H1 (cell line): ENCODE measurements at regions not wholly inside any gene's neighbourhood (a gene's known extent, or its start where the extent isn't known, plus 50 kb on each side); places are given as distances from the start of the nearest gene placed in this dataset.

Experiments
- CTCF ChIA-PET: fragments of 300-600 bp; sonication (Branson Sonifier 250); formaldehyde crosslinking; loops from one replicate; lab custom pipeline; 2021; ENCODE audit not compliant: partially characterized antibody; lab: Charles Lee
- POLR2A ChIA-PET: fragments of 300-600 bp; sonication (Branson Sonifier 250); formaldehyde crosslinking; loops from one replicate; lab custom pipeline; 2021; ENCODE audit warnings: inconsistent platforms; ENCODE audit not compliant: partially characterized antibody; lab: Charles Lee
- DNase-seq, 2 experiments: peaks; one replicate each; pipeline versions ENCODE4 v3.0.0 to v3.0.0-alpha.2; 2010 to 2022; ENCODE audit warnings: low spot score in 2 of 2, low read depth in 1 of 2, mixed read lengths in 1 of 2
- FAIRE-seq: peaks from 2 replicates; lab custom pipeline; 2011; peaks lifted over from hg19 to GRCh38; lab: Jason Lieb, UNC
- H2AFZ ChIP-seq: 2 replicates; pipeline ENCODE4 v1.8.1; 2012; ENCODE audit warnings: low read length, inconsistent platforms
- H2AK5ac ChIP-seq: 2 replicates; pipeline ENCODE4 v1.6.1; 2013; ENCODE audit warnings: low read depth, low read length
- H2BK120ac ChIP-seq: replicated peaks from 2 replicates; pipeline ENCODE3; 2013; ENCODE audit warnings: low read depth, low read length, inconsistent platforms
- H2BK12ac ChIP-seq: 2 replicates; pipeline ENCODE4 v1.6.1; 2013; ENCODE audit warnings: low read depth, low read length
- H2BK15ac ChIP-seq: 2 replicates; pipeline ENCODE4 v1.6.1; 2013; ENCODE audit warnings: low read length
- H2BK20ac ChIP-seq: 2 replicates; pipeline ENCODE4 v1.6.1; 2013; ENCODE audit warnings: low read length
- H2BK5ac ChIP-seq: 2 replicates; pipeline ENCODE4 v1.6.1; 2013; ENCODE audit warnings: low read depth, low read length
- H3K14ac ChIP-seq: 2 replicates; pipeline ENCODE4 v1.6.1; 2013; ENCODE audit warnings: inconsistent platforms; ENCODE audit not compliant: insufficient read length
- H3K18ac ChIP-seq: 2 replicates; pipeline ENCODE4 v1.6.1; 2013; ENCODE audit warnings: low read length; ENCODE audit errors: extremely low read depth
- H3K23ac ChIP-seq: 2 replicates; pipeline ENCODE4 v1.6.1; 2013; ENCODE audit warnings: inconsistent platforms; ENCODE audit not compliant: insufficient read length
- H3K23me2 ChIP-seq: 2 replicates; pipeline ENCODE4 v1.6.1; 2013; ENCODE audit warnings: low read depth, low read length
- H3K27ac ChIP-seq: 2 replicates; pipeline ENCODE4 v1.6.1; 2011; ENCODE audit warnings: low read depth, low read length, inconsistent platforms
- H3K27me3 ChIP-seq, 4 experiments: replicated peaks in 1 of 4; 1 replicate in 1 of 4; 2 replicates in 3 of 4; pipeline versions ENCODE4 v1.6.1 to v1.8.1; 2011 to 2013; ENCODE audit warnings: low read length in 3 of 4, mild to moderate bottlenecking in 3 of 4, inconsistent platforms in 2 of 4, mixed read lengths in 2 of 4, moderate library complexity in 1 of 4; ENCODE audit not compliant: control insufficient read depth in 3 of 4, insufficient read depth in 3 of 4; ENCODE audit errors: extremely low read depth in 1 of 4
- H3K36me3 ChIP-seq, 4 experiments: 2 replicates each; pipeline versions ENCODE4 v1.6.1 to v1.8.1; 2011 to 2013; ENCODE audit warnings: mild to moderate bottlenecking in 4 of 4, low read length in 3 of 4, moderate library complexity in 2 of 4, control low read depth in 1 of 4, inconsistent platforms in 1 of 4; ENCODE audit not compliant: insufficient read depth in 4 of 4, control insufficient read depth in 2 of 4
- H3K4ac ChIP-seq: replicated peaks from 2 replicates; pipeline ENCODE3; 2013; ENCODE audit warnings: low read length, low read depth, mixed read lengths, inconsistent platforms; ENCODE audit not compliant: insufficient read length
- H3K4me1 ChIP-seq, 4 experiments: replicated peaks in 1 of 4; 1 replicate in 1 of 4; 2 replicates in 3 of 4; pipeline versions ENCODE4 v1.6.1 to v1.8.1; 2011 to 2013; ENCODE audit warnings: low read length in 3 of 4, inconsistent platforms in 2 of 4, mixed read lengths in 1 of 4; ENCODE audit not compliant: insufficient read depth in 4 of 4, control insufficient read depth in 3 of 4
- H3K4me2 ChIP-seq, 2 experiments: 2 replicates each; pipeline versions ENCODE4 v1.6.1 to v1.8.1; 2011 to 2013; ENCODE audit warnings: low read depth in 2 of 2, low read length in 2 of 2, control low read depth in 1 of 2, inconsistent platforms in 1 of 2, mild to moderate bottlenecking in 1 of 2; ENCODE audit not compliant: insufficient read depth in 1 of 2
- H3K4me3 ChIP-seq, 4 experiments: fragments of 200-600, 300-600 bp in 1 of 4; sonication (generic), shearing (Covaris generic), sonication (Bioruptor Twin) in 1 of 4; 2 replicates each; pipeline versions ENCODE4 v1.5.1 to v1.8.1; 2011 to 2016; ENCODE audit warnings: low read length in 4 of 4, low read depth in 3 of 4, control low read depth in 2 of 4, inconsistent platforms in 2 of 4, mild to moderate bottlenecking in 2 of 4, mixed read lengths in 1 of 4, moderate library complexity in 1 of 4; ENCODE audit not compliant: insufficient read depth in 2 of 4; ENCODE audit errors: extremely low read depth in 1 of 4
- H3K56ac ChIP-seq: replicated peaks from 2 replicates; pipeline ENCODE3; 2013; ENCODE audit warnings: low read depth, mild to moderate bottlenecking, mixed read lengths, low read length, inconsistent platforms; ENCODE audit not compliant: insufficient read length
- H3K79me1 ChIP-seq: 2 replicates; pipeline ENCODE4 v1.6.1; 2013; ENCODE audit warnings: low read depth, low read length, control low read depth
- H3K79me2 ChIP-seq, 2 experiments: 2 replicates each; pipeline versions ENCODE4 v1.6.1 to v1.8.1; 2012 to 2013; ENCODE audit warnings: low read length in 2 of 2, mild to moderate bottlenecking in 2 of 2, inconsistent platforms in 1 of 2; ENCODE audit not compliant: insufficient read depth in 2 of 2, control insufficient read depth in 1 of 2
- H3K9ac ChIP-seq, 4 experiments: replicated peaks in 1 of 4; 1 replicate in 1 of 4; 2 replicates in 3 of 4; pipeline versions ENCODE4 v1.6.1 to v1.8.1; 2011 to 2013; ENCODE audit warnings: low read depth in 3 of 4, low read length in 3 of 4, control low read depth in 2 of 4, mild to moderate bottlenecking in 2 of 4, moderate library complexity in 2 of 4, inconsistent platforms in 1 of 4; ENCODE audit errors: extremely low read depth in 1 of 4
- H3K9me3 ChIP-seq, 2 experiments: 2 replicates each; pipeline versions ENCODE4 v1.6.1 to v1.8.1; 2012 to 2013; ENCODE audit warnings: mild to moderate bottlenecking in 2 of 2, moderate library complexity in 2 of 2, control low read depth in 1 of 2, inconsistent platforms in 1 of 2, low read depth in 1 of 2, low read length in 1 of 2, mixed read lengths in 1 of 2; ENCODE audit not compliant: insufficient read depth in 2 of 2
- H4K20me1 ChIP-seq, 2 experiments: replicated peaks in 1 of 2; 2 replicates each; pipeline versions ENCODE3 to v1.8.1; 2011 to 2013; ENCODE audit warnings: inconsistent platforms in 2 of 2, low read length in 2 of 2, mild to moderate bottlenecking in 1 of 2; ENCODE audit not compliant: insufficient read depth in 2 of 2, control insufficient read depth in 1 of 2
- H4K5ac ChIP-seq: 2 replicates; pipeline ENCODE4 v1.6.1; 2013; ENCODE audit warnings: low read length, low read depth, mixed read lengths, inconsistent platforms; ENCODE audit not compliant: insufficient read length
- H4K8ac ChIP-seq: 2 replicates; pipeline ENCODE4 v1.8.0; 2013; ENCODE audit warnings: mild to moderate bottlenecking, moderate library complexity, low read length, inconsistent platforms; ENCODE audit not compliant: insufficient read depth; ENCODE audit errors: extremely low read depth
- H4K91ac ChIP-seq: replicated peaks from 2 replicates; pipeline ENCODE3; 2013; ENCODE audit warnings: low read length, mixed read lengths, inconsistent platforms; ENCODE audit not compliant: insufficient read length
- BRCA1 ChIP-seq: IDR thresholded peaks from 2 replicates; pipeline ENCODE4 v1.6.1; 2012; ENCODE audit warnings: low read depth, low read length, improper control_type of control experiment
- EP300 ChIP-seq, 2 experiments: IDR thresholded peaks; 1 replicate in 1 of 2; 2 replicates in 1 of 2; pipeline ENCODE4 v1.6.1; 2011 to 2012; ENCODE audit warnings: low read depth in 2 of 2, low read length in 2 of 2, mild to moderate bottlenecking in 2 of 2, borderline replicate concordance in 1 of 2, inconsistent platforms in 1 of 2, moderate library complexity in 1 of 2
- GTF2F1 ChIP-seq: IDR thresholded peaks from 2 replicates; pipeline ENCODE4 v1.6.1; 2012; ENCODE audit warnings: low read depth, low read length, improper control_type of control experiment, borderline replicate concordance
- KDM1A ChIP-seq: fragments of 200-600, 300-600 bp; sonication (generic); IDR thresholded peaks from 2 replicates; pipeline ENCODE4 v1.7.1; 2016; ENCODE audit warnings: mild to moderate bottlenecking, low read length, borderline replicate concordance
- MAFK ChIP-seq: IDR thresholded peaks from 2 replicates; pipeline ENCODE4 v1.6.1; 2012; ENCODE audit warnings: low read depth, mild to moderate bottlenecking, improper control_type of control experiment, low read length
- NANOG ChIP-seq: IDR thresholded peaks from 2 replicates; pipeline ENCODE4 v1.6.1; 2011; ENCODE audit warnings: low read length, low read depth, mild to moderate bottlenecking, inconsistent platforms; ENCODE audit not compliant: insufficient read depth, poor library complexity, severe bottlenecking
- NRF1 ChIP-seq: IDR thresholded peaks from 2 replicates; pipeline ENCODE4 v1.6.1; 2011; ENCODE audit warnings: mild to moderate bottlenecking, low read depth, low read length, improper control_type of control experiment
- POLR2AphosphoS5 ChIP-seq: IDR thresholded peaks from 2 replicates; pipeline ENCODE4 v1.6.1; 2011; ENCODE audit warnings: low read depth, low read length
- SAP30 ChIP-seq: fragments of 300-600 bp; sonication (generic); IDR thresholded peaks from 2 replicates; pipeline ENCODE4 v1.7.1; 2012; ENCODE audit warnings: low read length, moderate library complexity, mild to moderate bottlenecking, inconsistent platforms; ENCODE audit not compliant: insufficient read depth, insufficient replicate concordance
- SIN3A ChIP-seq, 2 experiments: IDR thresholded peaks in 1 of 2; conservative IDR thresholded peaks in 1 of 2; 2 replicates each; pipeline ENCODE4 v1.6.1; 2011 to 2012; ENCODE audit warnings: low read length in 2 of 2, improper control_type of control experiment in 1 of 2, low read depth in 1 of 2, mild to moderate bottlenecking in 1 of 2
- SRF ChIP-seq: IDR thresholded peaks from 2 replicates; pipeline ENCODE4 v1.6.1; 2011; ENCODE audit warnings: mild to moderate bottlenecking, low read depth, low read length, moderate library complexity
- TAF1 ChIP-seq: IDR thresholded peaks from 2 replicates; pipeline ENCODE4 v1.6.1; 2011; ENCODE audit warnings: mild to moderate bottlenecking, low read depth, low read length
- TAF7 ChIP-seq: optimal IDR thresholded peaks from 2 replicates; pipeline ENCODE3; 2011; ENCODE audit warnings: low read depth, mild to moderate bottlenecking, inconsistent platforms, low read length, moderate library complexity, borderline replicate concordance
- WGBS, 2 experiments: shearing (Covaris generic) in 1 of 2; methylation state at CpG; one replicate each; pipeline versions ENCODE4 v1.1.6 to v1.1.7; 2013 to 2015; ENCODE audit warnings: low lambda C conversion rate in 2 of 2, mixed read lengths in 2 of 2, inconsistent platforms in 1 of 2, low coverage in 1 of 2, missing lambda C conversion rate in 1 of 2; ENCODE audit not compliant: insufficient replicate concordance in 2 of 2, insufficient coverage in 1 of 2, insufficient read length in 1 of 2; ENCODE audit errors: extremely low coverage in 1 of 2, missing lambda C conversion rate in 1 of 2; 5-methylcytosine and 5-hydroxymethylcytosine counted together

DNA sequence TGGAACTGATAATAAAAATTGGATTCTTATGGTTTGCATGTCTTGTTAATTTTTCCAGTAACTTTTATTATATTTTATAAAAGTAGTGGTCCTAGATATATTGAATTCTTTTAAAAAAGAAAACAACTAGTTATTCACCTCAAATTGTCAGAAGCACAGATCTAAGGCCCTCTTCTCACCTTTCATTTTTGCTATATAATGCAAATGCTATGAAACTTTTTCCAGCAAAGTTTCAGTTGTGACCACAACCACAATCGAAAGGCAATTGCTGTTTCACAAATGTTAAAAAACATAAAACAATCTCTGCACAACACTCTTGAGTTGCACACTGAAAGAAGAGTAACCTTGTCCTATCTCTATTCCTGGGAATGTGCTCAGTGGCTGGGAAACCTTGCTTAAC, 479.8 kb upstream of the FLRT2 start:
- Histone ChIP-seq H3K4me3 (no peak overlapping the region), H3K4me2 (no peak overlapping the region), H2BK120ac (no peak overlapping the region), H3K14ac (no peak overlapping the region), H3K18ac (no peak overlapping the region), H2BK12ac (no peak overlapping the region), H3K27me3 (no peaks in the 10 kb centered on the region), H3K4me1 (no peaks in the 10 kb centered on the region), H3K9ac (no peak overlapping the region), H4K5ac (no peak overlapping the region), H4K8ac (no peak overlapping the region)
- FAIRE-seq: no peak
- CTCF ChIA-PET: no interaction called here
- TF ChIP-seq GTF2F1: no peak
- TF ChIP-seq TAF7: no peak
- no peak for TF ChIP-seq SRF
- no peak for TF ChIP-seq EP300 (IDR thresholded peaks at IDR 0.05; ENCODE audit: borderline replicate concordance in 1 of 2, low read depth in 2 of 2, low read length in 2 of 2)
- no peak for TF ChIP-seq BRCA1
- TF ChIP-seq SIN3A (conservative IDR thresholded peaks at IDR 0.05 in 1 of 2, IDR thresholded peaks at IDR 0.05 in 1 of 2; ENCODE audit: low read depth in 1 of 2, low read length in 2 of 2): no peak
- no peak for TF ChIP-seq MAFK
- no peak for TF ChIP-seq NANOG
- TF ChIP-seq SAP30: no peak
- TF ChIP-seq POLR2AphosphoS5: no peak
- no peak for TF ChIP-seq KDM1A
- no peak for TF ChIP-seq NRF1
- no peak for TF ChIP-seq TAF1
- TF ChIP-seq, all 59 proteins: peak for 0
- Histone ChIP-seq H3K79me2 (no peaks in the 10 kb centered on the region), H2BK20ac (no peak overlapping the region), H2BK5ac (no peak overlapping the region), H2BK15ac (no peak overlapping the region), H3K36me3 (peaks cover 0 to 2% (median 0%) of the 10 kb centered on the region in 4 experiments; a peak in 1 of 8 replicates), H2AK5ac (no peak overlapping the region), H3K23me2 (no peaks in the 10 kb centered on the region), H3K23ac (no peak overlapping the region), H3K27ac (no peak overlapping the region), H3K9me3 (peaks cover 16 to 20% of the 10 kb centered on the region in 2 experiments), H3K79me1 (no peaks in the 10 kb centered on the region), H3K56ac (no peak overlapping the region), H3K4ac (no peak overlapping the region), H4K20me1 (no peaks in the 10 kb centered on the region), H2AFZ (no peak overlapping the region), H4K91ac (no peak overlapping the region)
- WGBS, 2 experiments: 89% methylated on average over 1 of the region's 1 CpG; no CpG with 5 or more reads in 1 of the 2 experiments
- POLR2A ChIA-PET: no interaction called here
- DNase-seq: no peak
